HPDE6-E6E7 (cell line): ENCODE measurements at regions not wholly inside any gene's neighbourhood (a gene's known extent, or its start where the extent isn't known, plus 50 kb on each side); places are given as distances from the start of the nearest gene placed in this dataset.

Experiments used
- DNase-seq: peaks from one replicate; pipeline ENCODE4 v3.0.0; 2011; ENCODE audit warnings: missing footprints; ENCODE audit errors: extremely low spot score

DNA sequence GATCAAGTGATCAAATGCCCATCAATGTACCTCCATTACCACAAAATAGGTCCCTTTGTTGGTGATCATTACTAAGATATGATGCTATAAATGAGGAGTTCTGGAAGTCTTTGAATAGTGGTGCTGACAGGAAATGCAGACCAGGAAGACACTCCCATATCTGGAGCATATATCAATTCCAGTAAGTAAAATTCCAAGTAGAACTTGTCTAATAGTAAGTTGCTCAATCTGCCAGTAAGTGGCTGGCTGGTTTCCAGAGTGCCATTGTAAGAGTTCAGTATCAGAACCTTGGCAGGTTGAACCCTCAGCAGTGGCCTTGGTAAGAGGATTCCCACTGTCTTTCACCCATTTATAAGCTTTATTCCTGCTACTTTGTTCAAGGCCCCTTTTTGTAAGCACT is 379.9 kb upstream of the RBMS3 start:
- DNase-seq = no peak

DNA sequence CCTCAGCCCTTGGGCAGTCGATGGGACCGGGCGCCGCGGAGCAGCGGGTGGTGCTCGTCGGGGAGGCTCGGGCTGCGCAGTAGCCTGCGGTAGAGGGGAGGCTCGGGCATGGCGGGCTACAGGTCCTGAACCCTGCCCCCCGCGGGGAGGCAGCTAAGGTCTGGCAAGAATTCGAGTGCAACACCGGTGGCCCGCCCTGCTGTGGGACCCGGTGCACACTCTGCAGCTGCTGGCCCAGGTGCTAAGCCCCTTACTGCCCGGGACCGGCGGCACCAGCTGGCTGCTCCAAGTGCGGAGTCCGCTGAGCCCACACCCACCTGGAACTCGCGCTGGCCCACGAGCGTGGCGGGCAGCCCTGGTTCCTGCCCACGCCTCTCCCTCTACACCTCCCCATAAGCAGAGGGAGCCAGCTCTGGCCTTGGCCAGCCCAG is 377.7 kb upstream of the RBMS3 start:
- DNase-seq = no peak

DNA sequence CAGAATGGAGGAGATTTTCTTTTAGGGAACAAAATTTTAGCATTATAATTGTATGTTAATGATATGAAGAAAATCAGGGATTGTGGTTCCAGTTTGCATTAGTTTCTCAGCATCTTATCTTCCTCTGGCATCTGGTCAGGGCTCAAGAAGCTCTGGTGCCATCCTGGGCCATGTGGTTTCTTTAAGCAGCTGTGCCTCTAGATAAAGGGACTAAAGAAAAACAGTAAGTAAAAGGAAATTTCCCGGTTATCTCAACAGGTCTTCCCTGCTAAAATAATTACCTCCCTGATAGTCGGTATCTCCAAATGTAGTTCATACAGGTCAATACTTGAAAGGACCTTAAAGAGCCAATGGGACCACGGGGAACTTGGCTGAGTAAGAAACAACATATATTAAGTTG is 375.1 kb upstream of the RBMS3 start:
- no peak for DNase-seq

DNA sequence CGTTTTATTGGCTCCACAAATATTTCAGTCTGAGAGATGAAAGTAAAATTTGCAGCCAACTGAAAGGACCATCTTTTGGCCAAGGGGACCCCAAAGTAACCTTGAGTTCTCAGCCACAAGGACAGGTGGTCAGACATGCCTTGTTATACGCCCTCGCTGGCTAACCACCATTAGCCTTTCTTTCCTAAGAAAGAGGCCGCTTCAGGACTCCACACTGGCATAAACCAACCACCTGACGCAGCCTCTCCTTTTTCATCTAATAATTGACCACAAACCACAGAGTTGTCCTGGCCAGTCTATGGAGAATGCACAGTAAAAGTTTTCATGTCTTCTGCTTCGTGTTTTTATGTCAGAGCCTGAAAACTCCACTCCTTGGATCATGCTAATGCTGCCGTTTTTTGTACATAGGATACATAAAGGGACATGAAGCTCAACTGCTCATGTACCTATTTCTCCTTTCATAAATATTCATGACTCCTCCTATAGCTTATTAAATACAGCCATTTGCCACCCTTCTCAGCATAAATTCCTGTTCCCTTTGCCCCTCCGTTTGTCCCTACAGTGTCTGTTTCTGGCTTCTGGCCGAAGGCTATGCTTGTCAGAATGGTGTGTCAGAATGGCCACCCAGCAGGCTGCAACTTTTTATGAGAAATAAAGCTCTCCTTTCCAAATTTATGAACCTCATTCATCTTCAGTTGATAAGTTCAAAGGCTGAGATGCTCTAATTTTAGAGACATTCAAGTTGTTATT is 374.1 kb upstream of the RBMS3 start:
- DNase-seq = no peak

DNA sequence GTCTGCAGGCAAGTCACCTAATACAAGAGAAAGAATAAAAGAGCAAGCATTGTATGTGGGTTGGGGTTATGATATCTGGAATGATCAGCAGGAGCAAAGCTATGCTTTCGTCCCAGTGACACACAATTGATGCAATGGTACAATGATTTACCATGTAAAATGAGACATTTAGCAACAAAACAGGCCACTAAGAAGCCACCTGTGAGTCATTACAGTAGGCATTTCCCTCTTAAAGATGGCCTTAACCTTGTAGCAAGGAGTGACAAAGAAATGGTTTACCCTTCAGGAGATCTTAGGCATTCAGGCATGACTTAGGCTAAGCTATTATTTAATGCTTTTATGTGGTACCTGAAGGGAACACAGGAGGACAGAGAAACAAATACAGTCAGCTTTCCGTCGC is 373.3 kb upstream of the RBMS3 start:
- no peak for DNase-seq

DNA sequence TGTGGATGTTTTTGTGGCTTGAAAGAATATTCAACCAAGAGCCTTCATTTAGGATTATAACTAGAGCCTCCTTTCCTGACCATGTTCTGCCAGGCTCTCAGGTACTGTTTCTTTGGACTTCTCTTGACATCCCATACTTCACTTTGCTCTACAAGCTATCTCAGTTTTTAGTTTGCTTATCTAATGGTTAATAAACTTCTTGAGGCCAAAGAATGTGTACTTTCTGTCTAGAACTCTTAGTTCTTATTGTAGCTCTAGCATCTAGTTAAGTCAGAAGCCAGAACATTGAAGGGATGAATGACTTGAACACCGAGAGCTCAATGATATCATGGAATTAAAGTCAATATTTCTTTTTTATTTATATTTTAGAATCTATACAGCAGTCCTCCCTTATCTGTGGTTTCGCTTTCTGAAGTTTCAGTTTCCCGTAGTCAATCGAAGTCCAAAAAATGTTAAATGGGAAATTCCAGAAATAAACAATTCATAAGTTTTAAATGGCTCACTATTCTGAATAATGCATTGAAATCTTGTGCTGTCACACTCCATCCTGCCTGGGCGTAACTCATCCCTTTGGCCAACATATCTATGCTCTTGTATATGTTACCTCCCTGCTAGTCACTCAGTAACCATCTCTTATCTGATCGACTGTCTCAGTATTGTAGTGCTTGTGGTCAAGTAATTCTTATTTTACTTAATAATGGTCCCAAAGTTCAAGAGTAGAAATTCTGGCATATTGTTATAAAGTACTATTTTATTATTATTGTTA is 368.6 kb upstream of the RBMS3 start:
- no peak for DNase-seq

DNA sequence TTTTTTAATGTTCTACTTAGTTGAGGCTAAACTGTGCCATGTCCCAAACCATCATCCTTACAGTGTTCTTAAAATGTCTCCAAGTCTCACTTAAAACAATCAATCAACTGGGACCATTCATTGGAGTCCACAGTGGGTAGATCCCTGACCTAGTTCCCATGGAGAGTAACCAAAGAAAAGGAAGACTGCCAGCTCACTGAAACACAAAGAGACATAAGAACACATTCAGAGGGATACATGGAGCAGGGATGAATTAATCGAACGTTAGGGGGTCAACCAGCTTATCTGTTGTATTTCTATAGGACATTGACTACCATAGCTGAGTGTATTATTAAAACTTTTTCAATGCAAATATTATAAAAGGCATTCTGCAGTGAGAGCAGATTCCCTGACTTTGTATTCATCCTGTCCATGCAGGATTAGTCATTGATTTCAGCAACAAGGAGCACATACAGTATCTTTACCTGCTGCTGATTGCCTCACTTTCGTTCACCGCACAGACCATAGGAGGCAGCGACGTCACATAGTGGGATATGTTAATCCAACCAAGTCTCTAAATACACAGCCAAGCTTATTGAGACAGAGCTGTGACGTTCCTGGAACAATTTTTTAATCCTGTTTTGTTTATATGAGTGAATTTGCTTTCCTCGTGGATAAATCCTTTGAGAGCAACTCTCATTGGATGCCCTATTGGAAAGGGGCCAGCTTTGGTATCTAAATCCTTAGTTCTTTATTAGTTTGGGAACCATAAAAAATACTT is 364.9 kb upstream of the RBMS3 start:
- DNase-seq = peak; percentile 5

DNA sequence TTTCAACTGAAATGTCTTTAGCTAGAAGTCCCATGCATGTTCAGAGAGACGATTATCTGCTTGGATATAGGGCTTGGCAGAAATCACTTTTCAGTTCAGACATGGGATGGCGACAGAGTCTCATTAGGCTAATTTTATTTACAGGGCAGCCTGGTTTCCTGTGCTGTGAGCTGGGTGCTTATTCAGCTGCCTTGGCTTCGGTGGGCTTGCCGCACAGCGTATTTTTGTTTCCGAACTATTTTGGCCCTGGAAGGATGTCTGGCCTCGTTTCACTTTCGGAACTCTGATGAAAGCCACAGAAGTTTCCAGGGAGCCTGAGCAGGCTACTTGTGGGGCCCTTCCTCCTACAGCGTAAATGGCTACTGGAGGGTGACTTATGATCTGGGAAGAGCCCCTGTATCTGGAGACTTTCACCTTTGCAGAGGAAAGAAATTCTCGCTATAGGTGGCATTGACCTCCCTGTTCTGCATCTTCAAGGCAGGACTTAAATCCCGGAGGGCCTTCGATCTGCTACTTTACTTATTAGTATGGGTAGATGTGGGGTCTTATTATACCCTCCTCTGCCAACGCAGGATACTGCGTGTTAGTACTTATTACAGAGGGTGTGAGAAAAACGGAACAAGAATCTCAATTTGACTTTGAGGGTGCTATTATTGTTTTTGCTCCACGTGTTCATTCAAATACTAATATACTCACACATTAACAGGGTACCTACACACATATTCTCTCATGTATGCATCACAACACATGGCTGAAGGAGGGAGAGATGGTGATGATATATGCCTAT is 364.0 kb upstream of the RBMS3 start:
- peak; percentile 0 for DNase-seq

DNA sequence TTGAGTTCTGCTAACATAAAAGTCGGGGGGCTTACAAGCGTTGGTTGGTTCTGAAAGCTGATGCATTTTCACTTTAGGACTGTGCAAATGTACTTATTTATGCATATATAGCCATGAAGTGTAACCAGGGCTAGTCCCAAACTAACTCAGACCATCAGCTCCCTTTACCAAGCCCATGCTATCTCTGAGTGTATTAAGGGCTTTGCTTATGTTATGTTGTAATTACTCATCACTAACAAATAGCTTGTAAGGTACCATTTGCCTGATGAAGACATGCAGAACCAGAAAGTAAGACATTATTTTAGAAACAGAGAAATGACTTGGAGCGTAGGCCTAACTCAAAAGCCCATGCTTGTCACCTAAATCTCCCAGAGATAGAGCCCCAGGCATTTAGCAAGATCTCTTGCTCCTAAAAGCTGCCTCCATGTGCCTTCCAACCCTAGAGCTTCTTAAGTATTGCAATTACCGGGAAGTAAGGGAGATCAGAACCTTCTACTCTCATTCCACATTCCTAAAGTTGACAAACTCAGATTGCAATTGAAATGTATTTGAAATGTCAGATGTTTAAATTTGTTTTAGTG is 362.9 kb upstream of the RBMS3 start:
- no peak for DNase-seq

DNA sequence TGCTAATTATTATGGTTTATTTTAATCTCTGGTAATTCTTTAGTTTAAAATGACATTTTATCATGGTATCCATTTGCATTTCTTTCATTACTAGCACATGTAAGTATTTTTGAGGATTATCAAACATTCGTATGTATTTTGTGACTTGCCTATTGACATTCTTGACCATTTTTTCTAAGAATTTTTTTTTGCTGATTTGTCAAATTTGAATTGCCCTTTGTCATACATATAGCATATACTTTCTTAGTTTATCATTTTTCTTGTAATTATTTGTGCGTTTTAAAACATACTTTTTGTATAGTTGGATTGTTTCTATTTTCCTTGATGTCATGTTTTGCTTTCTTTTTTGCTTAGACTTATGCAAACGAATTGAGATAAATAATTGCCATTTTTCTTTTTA is 358.5 kb upstream of the RBMS3 start:
- DNase-seq = no peak

DNA sequence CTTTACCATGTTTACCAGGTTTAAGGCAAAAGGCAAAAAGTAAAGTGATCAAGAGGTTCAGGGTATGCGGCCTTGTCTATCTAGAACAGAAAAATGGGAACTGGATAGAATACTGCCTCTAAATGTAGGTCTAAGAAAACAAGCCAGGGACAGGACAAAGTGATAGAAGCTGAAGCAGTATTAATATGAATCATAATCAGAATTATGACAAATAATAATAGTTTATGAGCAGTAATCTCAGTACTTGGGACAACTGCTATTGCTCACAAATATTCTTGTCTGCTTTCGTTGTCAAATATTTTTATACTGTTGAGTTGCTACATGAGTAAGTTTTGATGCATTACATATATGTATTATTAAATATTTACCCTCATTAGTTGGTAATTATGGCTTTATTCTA is 356.9 kb upstream of the RBMS3 start:
- DNase-seq = no peak

DNA sequence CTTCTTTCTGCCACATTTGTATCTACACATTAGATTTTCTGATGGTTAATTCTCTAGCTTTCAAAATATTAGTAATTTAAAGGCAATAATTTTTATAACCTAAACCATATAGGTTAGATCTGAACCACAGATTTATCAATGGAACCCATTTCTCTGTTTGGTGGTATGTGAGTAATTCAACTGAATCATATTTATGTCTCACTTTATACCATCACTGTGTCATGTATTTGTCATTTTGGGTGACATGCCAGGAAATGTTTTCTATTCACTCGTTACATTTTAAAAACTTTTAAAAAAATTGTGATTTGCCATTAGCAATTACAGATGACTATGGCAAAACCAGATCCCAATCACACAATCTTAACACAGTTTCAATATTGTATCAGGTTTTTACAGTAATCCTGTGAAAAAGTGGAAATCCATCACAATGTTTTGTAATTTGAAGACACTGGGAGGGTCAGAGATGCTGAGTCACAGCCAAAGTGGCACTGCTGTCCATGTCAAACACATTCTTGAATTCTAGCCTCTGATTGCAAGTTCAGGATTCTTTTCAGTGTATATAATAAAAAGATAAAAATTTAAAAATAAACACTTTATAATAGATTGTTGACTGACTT is 356.0 kb upstream of the RBMS3 start:
- no peak for DNase-seq

DNA sequence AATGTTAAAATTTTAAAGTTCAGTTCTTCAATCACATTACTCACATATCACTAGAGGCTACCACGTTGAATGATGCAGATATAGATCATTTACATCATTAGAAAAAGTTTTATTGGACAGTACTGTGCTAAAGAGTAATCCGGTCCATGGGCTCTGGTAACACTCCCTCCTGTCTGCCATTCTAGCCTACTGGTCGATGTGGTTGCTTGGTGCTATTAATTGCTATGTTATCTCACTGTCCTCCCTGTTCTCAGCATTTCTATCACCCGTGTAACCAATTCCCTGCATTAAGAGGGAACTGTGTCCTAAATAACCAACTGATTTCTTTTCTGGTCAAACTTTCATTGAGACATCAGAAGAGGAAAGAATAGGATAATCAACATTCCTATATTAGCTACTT is 347.5 kb upstream of the RBMS3 start:
- DNase-seq = no peak

DNA sequence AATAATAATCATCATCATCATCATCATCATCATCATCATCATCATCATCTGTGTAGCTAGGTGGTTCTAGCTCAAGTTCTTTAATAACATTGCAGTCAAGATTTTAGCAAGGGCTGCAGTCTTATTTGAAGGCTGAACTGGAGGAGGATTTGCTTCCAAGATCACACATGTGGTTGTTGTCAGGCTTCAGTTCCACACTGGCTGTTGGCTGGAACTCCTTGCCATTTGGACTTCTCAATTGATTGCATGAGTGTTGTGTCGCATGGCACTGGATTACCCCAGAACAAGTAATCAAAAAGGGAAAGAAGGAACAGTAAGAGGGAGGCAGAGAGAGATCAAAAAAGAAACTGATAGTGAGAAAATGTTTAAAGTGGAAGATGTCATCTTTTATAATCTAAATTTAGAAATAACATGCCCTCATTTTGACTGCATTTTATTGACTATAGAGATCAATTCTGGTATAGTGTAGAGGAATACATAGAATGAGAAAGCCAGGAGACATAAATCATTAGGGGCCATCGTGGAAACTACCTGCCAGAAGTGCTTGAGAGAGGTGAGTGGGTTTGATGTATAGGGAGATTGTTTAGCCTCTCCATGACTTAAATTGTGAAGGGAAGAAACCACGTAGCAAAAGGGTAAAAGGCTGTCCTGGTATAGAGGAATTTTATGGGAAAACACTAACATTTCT is 346.6 kb upstream of the RBMS3 start:
- no peak for DNase-seq

DNA sequence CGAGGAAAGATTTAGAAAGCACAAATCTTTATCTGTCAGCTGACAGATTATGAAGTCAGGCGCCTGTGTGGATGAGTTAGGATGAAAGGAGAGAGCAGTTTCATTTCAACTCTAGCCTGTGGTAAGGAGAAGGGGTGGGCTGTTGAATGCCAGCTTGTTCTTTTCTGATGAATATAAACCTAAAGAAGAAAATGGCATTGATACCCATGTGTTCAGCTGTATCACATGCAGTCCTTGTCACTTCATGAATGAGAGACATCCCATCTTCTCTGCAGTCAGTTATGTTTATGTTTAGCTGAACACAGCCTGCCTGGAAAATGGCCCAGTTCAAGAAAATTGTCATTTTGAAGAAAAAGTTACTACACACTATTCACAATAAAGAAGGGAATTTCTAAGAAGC is 345.7 kb upstream of the RBMS3 start:
- DNase-seq = no peak

DNA sequence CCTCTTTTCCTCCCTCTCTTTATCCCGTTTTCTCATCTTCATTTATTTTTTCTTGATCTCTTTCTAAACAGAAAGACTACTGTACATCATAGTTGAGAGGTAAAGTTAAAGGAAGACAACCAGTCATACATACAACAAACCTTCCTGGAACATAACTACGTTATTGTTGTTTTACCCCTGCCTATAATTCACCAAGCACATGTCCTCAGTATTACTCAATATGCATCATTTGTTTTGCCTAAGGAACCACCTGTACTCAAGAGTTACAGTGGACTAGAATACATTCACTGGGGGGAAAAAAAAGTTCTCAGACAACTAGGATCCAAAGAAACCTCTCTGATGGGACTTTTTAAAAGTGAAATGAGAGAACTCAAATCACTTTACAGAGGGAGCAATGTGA is 344.7 kb upstream of the RBMS3 start:
- no peak for DNase-seq

DNA sequence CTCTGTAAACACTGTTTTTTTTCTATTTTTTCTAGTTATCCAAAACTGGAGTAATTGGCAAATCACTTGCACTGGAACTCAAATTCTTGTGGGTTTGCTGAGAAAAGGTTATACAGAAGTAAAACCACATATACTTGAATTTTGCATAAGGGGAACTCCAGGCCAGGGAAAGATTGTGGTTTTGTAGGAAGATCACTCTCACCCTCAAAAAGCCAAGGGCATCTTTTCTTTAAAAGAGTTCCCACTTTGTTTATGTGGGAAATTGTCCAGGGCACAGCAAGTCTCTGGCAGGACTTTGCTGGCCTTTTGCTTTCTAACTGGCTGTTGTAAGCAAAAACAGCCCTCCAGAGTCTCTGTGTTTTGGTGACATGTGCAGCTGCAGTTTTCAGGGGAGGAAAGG is 340.3 kb upstream of the RBMS3 start:
- no peak for DNase-seq

DNA sequence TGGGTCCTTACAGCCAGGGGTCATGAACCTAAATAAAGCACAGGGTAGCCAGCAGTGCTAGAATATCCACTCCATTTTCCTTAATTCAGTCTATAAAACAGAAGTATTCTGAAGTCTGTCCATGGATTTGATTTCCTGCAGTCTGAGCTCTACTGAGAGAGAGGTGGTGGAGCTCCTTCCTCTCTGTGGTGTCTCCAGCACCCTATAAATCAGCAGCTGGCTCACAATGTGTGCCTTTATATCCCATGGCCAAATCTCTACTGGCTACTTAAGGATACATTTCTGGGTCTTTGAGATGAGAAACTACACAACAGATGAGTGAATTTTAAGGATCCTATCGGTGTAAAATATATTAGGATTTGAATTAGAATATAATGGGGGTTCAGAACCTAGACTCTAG is 339.9 kb upstream of the RBMS3 start:
- no peak for DNase-seq

DNA sequence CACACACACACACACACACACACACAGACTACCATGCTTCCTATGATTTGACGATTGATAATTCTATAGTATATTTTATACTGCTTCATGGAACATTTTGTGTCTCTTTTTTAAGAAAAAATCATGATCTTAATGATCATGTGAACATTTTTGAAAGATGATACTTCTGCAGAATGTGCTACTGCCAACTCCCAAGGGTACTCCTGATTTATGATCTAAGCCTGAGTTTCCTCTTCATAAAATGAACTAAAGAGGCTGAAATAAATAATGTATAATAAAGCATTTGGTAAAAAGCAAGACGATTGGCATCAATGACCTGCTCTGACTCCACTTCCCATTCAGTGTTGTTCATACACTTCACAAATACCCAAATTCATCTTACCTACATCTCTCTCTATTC is 333.8 kb upstream of the RBMS3 start:
- DNase-seq = no peak

DNA sequence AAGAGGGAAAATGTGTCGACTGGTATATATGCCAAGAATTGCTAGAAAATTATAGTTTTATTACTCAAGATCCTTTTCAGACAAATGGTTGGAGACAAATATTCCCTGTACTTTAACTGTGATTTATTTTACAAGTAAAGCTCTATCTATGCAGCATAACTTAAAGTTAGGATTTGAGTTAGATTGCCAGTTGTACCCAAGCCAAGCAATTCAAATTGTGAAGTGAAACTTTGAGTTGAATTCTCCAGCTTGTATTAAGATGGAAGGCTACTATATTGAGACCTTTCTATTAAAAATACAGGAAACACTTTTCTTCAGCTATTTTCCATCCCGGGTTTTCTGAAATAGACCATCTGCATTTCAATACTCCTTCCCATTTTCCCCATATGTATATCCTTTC is 333.1 kb upstream of the RBMS3 start:
- DNase-seq = no peak

DNA sequence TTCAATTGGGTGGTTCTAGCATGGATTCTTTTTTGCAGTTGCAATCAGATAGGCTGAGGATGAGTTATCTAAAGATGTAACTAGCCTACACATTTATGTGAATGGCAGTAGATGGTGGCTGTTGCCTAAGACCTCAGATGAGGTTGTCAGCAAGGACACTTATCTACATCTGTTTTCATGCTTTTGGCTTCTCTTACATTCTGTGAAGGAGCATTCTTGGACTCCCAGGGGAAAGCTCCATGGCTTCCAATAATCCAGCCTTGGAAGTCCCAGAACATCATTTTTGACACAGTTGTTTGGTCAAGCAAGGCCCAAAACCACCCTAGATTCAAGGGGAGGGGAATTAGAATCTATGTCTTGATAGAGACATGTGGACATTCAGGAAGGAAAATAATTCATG is 332.2 kb upstream of the RBMS3 start:
- DNase-seq = no peak
